ENCODE measurements at regions not wholly inside any gene's neighbourhood (a gene's known extent, or its start where the extent isn't known, plus 50 kb on each side); places are given as distances from the start of the nearest gene placed in this dataset.

DNA sequence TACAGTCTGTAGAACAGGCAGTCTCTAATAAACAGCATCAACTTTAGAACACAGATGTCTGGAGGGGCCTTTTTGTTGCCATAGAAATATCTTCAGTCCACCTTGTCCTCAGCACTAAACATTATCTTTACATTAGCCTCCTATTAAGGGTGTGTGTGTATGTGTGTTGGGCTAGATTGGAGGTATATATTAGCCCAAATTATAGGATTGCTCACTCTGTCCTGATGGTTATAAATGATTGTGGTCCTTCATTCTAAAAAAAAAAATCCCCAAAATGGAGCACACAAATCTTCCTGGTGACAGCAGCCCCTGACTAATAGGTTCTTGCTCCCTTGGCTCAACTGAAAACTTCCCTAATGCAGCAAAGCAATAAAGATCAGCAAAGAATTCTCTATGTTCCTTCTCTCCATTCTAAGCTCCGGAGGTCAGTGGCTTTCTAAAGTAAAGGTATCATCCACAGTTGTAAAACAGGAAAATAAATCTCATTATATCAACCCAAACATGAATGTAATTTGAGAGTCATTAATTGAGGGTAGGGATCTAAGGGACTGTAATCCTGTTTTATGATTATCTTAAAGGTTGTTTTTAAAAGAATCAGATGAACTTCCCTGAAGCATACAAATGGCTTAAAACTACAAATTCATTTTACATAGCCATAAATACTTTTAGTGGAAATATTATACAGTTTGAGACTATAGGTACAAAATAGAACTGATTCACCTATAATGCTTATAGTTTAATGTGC is 232.7 kb downstream of the KLF12 start:
- Histone ChIP-seq H2BK120ac (ENCODE audit: low read depth, low read length) (no peak overlapping the region), H2BK15ac (ENCODE audit: low read depth, poor library complexity, severe bottlenecking) (no peak overlapping the region), H3K4me3 (ENCODE audit: insufficient read depth in 1 of 2, low read depth in 1 of 2, low read length in 2 of 2) (no peak overlapping the region), H4K8ac (ENCODE audit: low read length) (no peak overlapping the region), H3K9ac (ENCODE audit: low read length) (no peak overlapping the region), H3K9me3 (ENCODE audit: control insufficient read depth, low read length) (no peaks in the 10 kb centered on the region), H3K27ac (ENCODE audit: low read length, poor library complexity, severe bottlenecking) (no peak overlapping the region), H2AFZ (ENCODE audit: low read depth, low read length) (no peak overlapping the region), H3K23ac (ENCODE audit: low read length in 2 of 2) (no peak overlapping the region), H2BK5ac (ENCODE audit: low read depth, low read length, poor library complexity, severe bottlenecking) (no peak overlapping the region), H3K4me2 (ENCODE audit: low read length, poor library complexity, severe bottlenecking) (no peak overlapping the region), H3K4ac (ENCODE audit: low read depth in 1 of 2, low read length in 2 of 2) (no peak overlapping the region), H4K91ac (ENCODE audit: low read length) (no peak overlapping the region), H3K4me1 (ENCODE audit: control insufficient read depth, insufficient read depth, low read depth, low read length) (no peaks in the 10 kb centered on the region), H3K27me3 (ENCODE audit: control insufficient read depth in 1 of 2, insufficient read depth in 1 of 2, low read length in 2 of 2) (no peaks in the 10 kb centered on the region), H3K18ac (ENCODE audit: low read depth in 1 of 2, low read length in 2 of 2) (no peak overlapping the region), H2AK5ac (ENCODE audit: low read length, severe bottlenecking) (no peak overlapping the region), H3K14ac (ENCODE audit: low read length in 2 of 2) (no peak overlapping the region), H2BK12ac (ENCODE audit: low read length in 2 of 2) (no peak overlapping the region), H3K36me3 (ENCODE audit: control insufficient read depth in 1 of 2, insufficient read depth in 2 of 2, low read depth in 1 of 2, low read length in 2 of 2) (no peaks in the 10 kb centered on the region), H3K79me1 (replicated peaks; ENCODE audit: low read length, poor library complexity, severe bottlenecking) (peaks cover 9% of the 10 kb centered on the region)
- WGBS: no CpG with 5 or more reads among the region's 1 CpG
- no peak for DNase-seq

DNA sequence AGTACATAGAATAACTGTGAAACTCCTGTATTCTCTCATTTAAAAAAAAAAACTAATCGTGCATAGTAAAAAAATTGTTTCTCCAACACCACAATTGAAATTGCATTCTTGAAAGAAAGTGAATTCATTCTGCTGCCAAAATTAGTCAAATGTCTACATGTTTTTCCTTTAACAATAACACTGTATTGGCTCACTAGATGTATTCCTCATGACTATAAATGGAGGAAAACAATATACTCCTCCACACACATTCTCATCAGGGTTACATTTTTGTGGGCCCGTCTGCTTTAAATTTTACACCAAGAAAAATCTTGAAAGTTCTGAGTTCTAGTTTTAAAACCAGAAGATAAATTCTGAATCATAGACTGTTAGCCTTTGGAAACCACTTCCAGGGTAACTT is 233.6 kb downstream of the KLF12 start:
- Histone ChIP-seq H3K27me3 (ENCODE audit: control insufficient read depth in 1 of 2, insufficient read depth in 1 of 2, low read length in 2 of 2) (no peaks in the 10 kb centered on the region), H3K79me1 (replicated peaks; ENCODE audit: low read length, poor library complexity, severe bottlenecking) (peaks cover 9% of the 10 kb centered on the region), H3K9me3 (ENCODE audit: control insufficient read depth, low read length) (no peaks in the 10 kb centered on the region), H3K23ac (ENCODE audit: low read length in 2 of 2) (no peak overlapping the region), H2AFZ (ENCODE audit: low read depth, low read length) (no peak overlapping the region), H2BK15ac (ENCODE audit: low read depth, poor library complexity, severe bottlenecking) (no peak overlapping the region), H3K14ac (ENCODE audit: low read length in 2 of 2) (no peak overlapping the region), H3K36me3 (ENCODE audit: control insufficient read depth in 1 of 2, insufficient read depth in 2 of 2, low read depth in 1 of 2, low read length in 2 of 2) (no peaks in the 10 kb centered on the region), H4K8ac (ENCODE audit: low read length) (no peak overlapping the region), H3K4ac (ENCODE audit: low read depth in 1 of 2, low read length in 2 of 2) (no peak overlapping the region), H3K9ac (ENCODE audit: low read length) (no peak overlapping the region), H2BK12ac (ENCODE audit: low read length in 2 of 2) (no peak overlapping the region), H3K27ac (ENCODE audit: low read length, poor library complexity, severe bottlenecking) (no peak overlapping the region), H3K4me3 (ENCODE audit: insufficient read depth in 1 of 2, low read depth in 1 of 2, low read length in 2 of 2) (no peak overlapping the region), H3K18ac (ENCODE audit: low read depth in 1 of 2, low read length in 2 of 2) (no peak overlapping the region), H3K4me1 (ENCODE audit: control insufficient read depth, insufficient read depth, low read depth, low read length) (no peaks in the 10 kb centered on the region), H4K91ac (ENCODE audit: low read length) (no peak overlapping the region), H2BK5ac (ENCODE audit: low read depth, low read length, poor library complexity, severe bottlenecking) (no peak overlapping the region), H2AK5ac (ENCODE audit: low read length, severe bottlenecking) (no peak overlapping the region), H3K4me2 (ENCODE audit: low read length, poor library complexity, severe bottlenecking) (no peak overlapping the region), H2BK120ac (ENCODE audit: low read depth, low read length) (no peak overlapping the region)
- 100% methylated on average over 2 of the region's 2 CpGs for WGBS
- DNase-seq: no peak

DNA sequence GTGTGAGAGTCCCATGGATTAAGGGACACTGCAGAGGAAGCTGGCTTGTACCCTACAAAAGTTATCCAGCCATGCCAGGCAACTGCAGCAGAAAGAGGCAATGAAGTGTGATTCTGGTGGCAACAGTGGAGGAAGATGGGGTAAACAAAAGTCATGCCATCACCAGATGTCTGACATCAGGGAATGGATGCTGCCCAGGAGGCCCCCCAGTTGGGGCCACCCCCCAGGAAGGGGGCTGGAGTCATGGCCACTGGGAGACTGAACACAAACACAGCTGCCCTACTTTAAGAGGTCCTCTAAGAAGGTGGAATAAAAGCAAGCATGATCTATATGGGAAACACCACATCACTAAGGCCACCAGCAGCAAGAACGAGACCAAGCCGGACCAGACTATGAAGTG is 235.3 kb downstream of the KLF12 start:
- no peak for DNase-seq
- Histone ChIP-seq H2BK5ac (ENCODE audit: low read depth, low read length, poor library complexity, severe bottlenecking) (no peak overlapping the region), H3K4me1 (ENCODE audit: control insufficient read depth, insufficient read depth, low read depth, low read length) (no peaks in the 10 kb centered on the region), H2BK120ac (ENCODE audit: low read depth, low read length) (no peak overlapping the region), H2AK5ac (ENCODE audit: low read length, severe bottlenecking) (no peak overlapping the region), H3K14ac (ENCODE audit: low read length in 2 of 2) (no peak overlapping the region), H2BK12ac (ENCODE audit: low read length in 2 of 2) (no peak overlapping the region), H3K36me3 (ENCODE audit: control insufficient read depth in 1 of 2, insufficient read depth in 2 of 2, low read depth in 1 of 2, low read length in 2 of 2) (no peaks in the 10 kb centered on the region), H3K4me2 (ENCODE audit: low read length, poor library complexity, severe bottlenecking) (no peak overlapping the region), H4K8ac (ENCODE audit: low read length) (no peak overlapping the region), H2BK15ac (ENCODE audit: low read depth, poor library complexity, severe bottlenecking) (no peak overlapping the region), H3K9me3 (ENCODE audit: control insufficient read depth, low read length) (no peaks in the 10 kb centered on the region), H2AFZ (ENCODE audit: low read depth, low read length) (no peak overlapping the region), H3K18ac (ENCODE audit: low read depth in 1 of 2, low read length in 2 of 2) (peak overlapping the region in 1 of 2 experiments; percentile 18), H3K23ac (ENCODE audit: low read length in 2 of 2) (no peak overlapping the region), H3K79me1 (replicated peaks; ENCODE audit: low read length, poor library complexity, severe bottlenecking) (peaks cover 10% of the 10 kb centered on the region), H3K9ac (ENCODE audit: low read length) (no peak overlapping the region), H3K4ac (ENCODE audit: low read depth in 1 of 2, low read length in 2 of 2) (no peak overlapping the region), H3K4me3 (ENCODE audit: insufficient read depth in 1 of 2, low read depth in 1 of 2, low read length in 2 of 2) (no peak overlapping the region), H4K91ac (ENCODE audit: low read length) (no peak overlapping the region), H3K27ac (ENCODE audit: low read length, poor library complexity, severe bottlenecking) (no peak overlapping the region), H3K27me3 (ENCODE audit: control insufficient read depth in 1 of 2, insufficient read depth in 1 of 2, low read length in 2 of 2) (no peaks in the 10 kb centered on the region)
- WGBS: no CpG with 5 or more reads among the region's 2 CpGs

DNA sequence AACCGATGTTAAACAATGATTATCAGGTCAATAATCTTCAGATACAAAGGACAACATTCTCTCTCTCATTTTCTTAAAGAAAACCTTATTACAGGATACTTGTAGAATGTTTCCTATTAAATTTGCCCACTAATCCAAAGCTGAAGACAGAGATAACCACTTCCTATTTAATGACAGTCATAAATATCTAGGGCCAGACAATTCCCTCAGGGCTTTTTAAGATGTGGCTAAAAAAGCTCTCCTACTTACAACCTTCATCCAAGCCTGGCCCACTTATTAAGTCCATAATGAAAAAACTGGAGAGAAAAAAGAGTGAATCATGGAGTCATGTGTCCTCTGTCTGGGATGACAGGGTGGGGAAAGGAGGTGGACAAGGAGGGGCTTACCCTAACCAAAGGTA is 235.9 kb downstream of the KLF12 start:
- no peak overlapping the region for H3K27ac ChIP-seq (ENCODE audit: low read length, poor library complexity, severe bottlenecking)
- no peak overlapping the region for H2BK15ac ChIP-seq (ENCODE audit: low read depth, poor library complexity, severe bottlenecking)
- no peak overlapping the region for H2AFZ ChIP-seq (ENCODE audit: low read depth, low read length)
- H4K8ac ChIP-seq (ENCODE audit: low read length): no peak overlapping the region
- no peak overlapping the region for H3K4me2 ChIP-seq (ENCODE audit: low read length, poor library complexity, severe bottlenecking)
- peak; percentile 10 for DNase-seq
- H3K9ac ChIP-seq (ENCODE audit: low read length): no peak overlapping the region
- no peaks in the 10 kb centered on the region for H3K36me3 ChIP-seq (ENCODE audit: control insufficient read depth in 1 of 2, insufficient read depth in 2 of 2, low read depth in 1 of 2, low read length in 2 of 2)
- no peak overlapping the region for H3K23ac ChIP-seq (ENCODE audit: low read length in 2 of 2)
- no peak overlapping the region for H3K18ac ChIP-seq (ENCODE audit: low read depth in 1 of 2, low read length in 2 of 2)
- no peak overlapping the region for H2BK12ac ChIP-seq (ENCODE audit: low read length in 2 of 2)
- no peak overlapping the region for H4K91ac ChIP-seq (ENCODE audit: low read length)
- no peak overlapping the region for H3K14ac ChIP-seq (ENCODE audit: low read length in 2 of 2)
- no peaks in the 10 kb centered on the region for H3K4me1 ChIP-seq (ENCODE audit: control insufficient read depth, insufficient read depth, low read depth, low read length)
- H3K4me3 ChIP-seq (ENCODE audit: insufficient read depth in 1 of 2, low read depth in 1 of 2, low read length in 2 of 2): no peak overlapping the region
- no peaks in the 10 kb centered on the region for H3K27me3 ChIP-seq (ENCODE audit: control insufficient read depth in 1 of 2, insufficient read depth in 1 of 2, low read length in 2 of 2)
- no peak overlapping the region for H2BK5ac ChIP-seq (ENCODE audit: low read depth, low read length, poor library complexity, severe bottlenecking)
- H3K9me3 ChIP-seq (ENCODE audit: control insufficient read depth, low read length): no peaks in the 10 kb centered on the region
- no peak overlapping the region for H2BK120ac ChIP-seq (ENCODE audit: low read depth, low read length)
- no peak overlapping the region for H2AK5ac ChIP-seq (ENCODE audit: low read length, severe bottlenecking)
- H3K79me1 ChIP-seq (replicated peaks; ENCODE audit: low read length, poor library complexity, severe bottlenecking): peaks cover 10% of the 10 kb centered on the region
- no peak overlapping the region for H3K4ac ChIP-seq (ENCODE audit: low read depth in 1 of 2, low read length in 2 of 2)
- 100% methylated on average over 1 of the region's 1 CpG for WGBS

Measured in mesenchymal stem cell (in vitro differentiated cells and primary cell).